Activated CD8-positive, alpha-beta memory T cell treated with anti-CD3 and anti-CD28 coated beads, Interleukin-2, amount 50 U/mL, for 24 hours (primary cell): ENCODE measurements at regions not wholly inside any gene's neighbourhood (a gene's known extent, or its start where the extent isn't known, plus 50 kb on each side); places are given as distances from the start of the nearest gene placed in this dataset.
"Not testable (repeated sequence)": the region's sequence is repeated elsewhere in the genome, so short reads cannot be mapped to it uniquely, and the experiment has no call there.

Experiments
- DNase-seq: peaks from one replicate; pipeline ENCODE4 v3.0.0-alpha.2; 2020; ENCODE audit errors: extremely low read depth

GRCh38 chr5:155616779-155617392, 603.3 kb downstream of the KIF4B start:
- DNase-seq: peak; percentile 2

GRCh38 chr5:155619688-155620087, 606.1 kb downstream of the KIF4B start:
- DNase-seq: no peak

DNA sequence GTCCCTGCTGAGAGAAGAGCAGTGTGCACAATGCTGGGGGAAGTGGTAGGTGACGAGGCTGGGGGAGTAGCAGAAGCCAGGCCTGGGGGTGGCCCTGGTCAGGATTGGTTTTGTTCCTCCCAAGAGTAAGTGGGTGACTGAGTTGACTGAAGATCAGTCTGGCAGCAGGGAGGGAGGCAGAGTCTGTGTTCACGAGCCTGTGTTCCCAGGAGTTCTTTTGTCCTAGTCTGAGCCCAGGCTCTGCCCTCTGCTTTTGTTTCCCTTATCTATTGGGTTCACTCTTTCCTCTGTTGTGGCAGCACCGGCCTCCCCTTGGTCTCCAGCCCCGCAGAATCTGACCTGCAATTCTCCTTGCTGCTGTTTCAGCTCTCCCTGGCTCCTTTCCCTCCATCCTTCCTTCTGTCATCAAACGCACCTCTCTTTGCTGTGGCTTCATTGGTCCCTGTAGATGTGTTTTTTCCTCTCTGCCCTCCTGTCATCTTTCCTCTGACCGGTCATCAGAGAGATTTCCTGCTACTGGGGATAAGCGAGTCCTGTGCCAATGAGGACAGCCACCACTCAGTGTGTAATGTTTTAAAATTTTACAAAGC, 607.4 kb downstream of the KIF4B start:
- no peak for DNase-seq

GRCh38 chr5:155624597-155625241, 611.2 kb downstream of the KIF4B start:
- DNase-seq: no peak

- DNase-seq: no peak
These were observed 611.8 kb downstream of the KIF4B start for GRCh38 chr5:155625315-155625714.

DNA sequence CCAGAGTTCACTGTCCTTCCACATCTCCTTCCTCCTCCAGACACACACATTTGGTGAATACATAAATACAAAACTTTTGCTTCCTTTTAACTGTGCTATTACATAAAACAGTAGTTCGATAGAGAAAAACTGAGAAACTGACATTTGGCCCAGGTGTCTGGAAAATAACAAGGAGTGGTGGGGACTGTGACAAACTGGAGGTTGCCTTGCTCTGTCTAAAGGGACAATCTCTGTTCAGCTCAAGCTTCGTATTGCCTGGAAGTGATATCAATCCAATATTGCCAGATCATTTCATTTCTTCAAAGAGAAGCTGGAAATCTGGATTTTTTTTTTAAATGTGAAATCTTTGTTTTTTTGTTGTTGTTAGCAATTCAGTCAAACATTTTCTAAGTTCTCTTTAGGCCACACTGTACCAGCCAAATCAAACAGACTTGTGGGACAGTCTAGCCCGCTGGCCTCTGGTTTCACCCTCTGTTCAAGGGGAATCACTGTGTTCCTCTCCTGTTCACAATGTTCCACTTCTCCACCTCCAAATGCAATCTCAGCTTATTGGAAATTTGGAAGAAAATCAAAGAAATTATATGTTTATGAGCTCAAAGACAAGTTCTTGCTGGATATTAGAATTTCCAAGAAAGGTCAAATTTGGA, 612.5 kb downstream of the KIF4B start:
- no peak for DNase-seq

GRCh38 chr5:155626592-155626991, 613.0 kb downstream of the KIF4B start:
- DNase-seq: no peak

DNA sequence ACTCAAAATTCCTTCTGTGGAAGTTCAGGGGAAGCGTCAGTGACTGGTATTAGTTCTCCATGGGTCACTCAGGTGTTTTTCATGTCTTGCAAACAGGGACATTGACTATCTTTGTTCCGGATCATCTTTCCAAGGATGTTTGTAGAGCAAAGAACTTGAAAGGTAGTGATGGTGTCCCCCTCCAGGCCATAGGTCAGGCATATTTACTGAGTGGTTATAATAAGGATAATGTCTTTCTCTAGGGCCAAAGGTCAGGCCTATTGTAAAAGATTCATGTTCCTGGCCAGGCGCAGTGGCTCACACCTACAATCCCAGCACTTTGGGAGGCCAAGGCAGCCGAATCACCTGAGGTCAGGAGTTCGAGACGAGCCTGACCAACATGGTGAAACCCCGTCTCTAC, 614.8 kb downstream of the KIF4B start:
- DNase-seq: no peak

- no peak for DNase-seq
These were observed 616.0 kb downstream of the KIF4B start for GRCh38 chr5:155629597-155629996.

DNA sequence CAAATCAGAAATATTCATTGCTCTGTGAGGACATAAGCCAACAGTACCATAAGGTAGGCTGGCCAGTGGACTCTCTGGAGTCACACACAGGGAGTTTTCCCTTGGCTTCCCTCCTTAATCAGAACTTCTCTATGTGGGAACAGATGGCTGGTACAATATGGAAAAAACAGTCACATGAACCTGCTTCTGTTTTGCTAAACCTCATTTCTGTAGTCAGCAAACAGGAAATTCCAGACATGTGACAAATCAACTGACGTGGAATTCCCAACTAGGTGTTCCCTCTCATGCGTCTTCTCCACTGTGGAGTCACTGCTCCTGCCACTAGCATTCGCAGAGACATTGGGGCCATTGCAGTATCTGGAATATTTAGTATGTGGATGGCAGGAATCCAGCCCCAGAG, 617.6 kb downstream of the KIF4B start:
- no peak for DNase-seq

DNA sequence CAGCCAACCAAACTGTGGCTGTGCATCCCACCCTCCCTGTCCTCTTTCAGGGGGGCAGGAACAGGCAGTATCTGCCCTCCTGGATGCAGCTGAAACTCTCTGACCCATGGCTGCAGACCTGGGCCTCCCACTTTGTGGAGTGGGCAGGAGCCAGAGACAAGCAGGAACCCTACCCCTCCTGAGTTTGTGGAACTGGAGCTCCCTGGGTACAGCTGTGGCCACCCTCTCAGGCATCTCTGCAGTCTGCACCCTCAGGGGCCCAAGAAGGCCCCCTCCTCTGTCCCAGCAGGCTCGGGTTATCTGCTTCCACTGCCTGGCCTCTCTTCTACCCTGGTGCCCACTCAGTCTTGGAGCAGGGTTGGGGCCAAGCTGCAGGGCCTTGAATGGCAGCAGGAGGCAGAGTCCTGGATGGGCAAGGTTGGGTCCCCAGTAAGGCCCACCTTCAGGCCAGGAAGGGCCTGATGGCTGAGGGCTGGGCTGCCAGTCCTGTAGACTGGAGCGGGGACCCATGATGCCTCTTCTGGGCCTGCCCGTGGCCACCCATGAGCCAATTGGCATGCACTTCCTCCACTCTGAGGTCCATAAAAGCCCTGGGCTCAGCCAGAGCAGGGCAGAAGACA, 619.9 kb downstream of the KIF4B start:
- no peak for DNase-seq

GRCh38 chr5:155649666-155650065, 636.1 kb downstream of the KIF4B start:
- DNase-seq: no peak

DNA sequence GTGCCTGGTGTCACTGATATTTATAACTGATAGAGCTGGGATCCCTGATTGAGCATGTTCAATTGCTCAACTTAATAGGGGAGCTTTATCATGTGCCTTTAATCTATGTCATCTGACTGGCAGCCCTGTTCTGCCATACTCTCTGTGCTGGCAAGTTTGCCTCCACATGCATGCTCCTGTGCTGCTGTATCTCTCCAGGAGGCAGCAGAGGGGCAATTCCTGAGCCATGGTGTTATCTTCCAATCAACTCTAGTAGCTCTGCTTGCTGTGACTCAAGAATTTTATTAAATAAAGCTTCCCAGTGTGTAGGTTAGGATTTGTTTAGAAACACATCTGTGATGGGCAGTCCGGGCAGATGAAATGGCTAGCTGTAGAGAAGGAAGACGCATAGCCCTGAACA, 642.0 kb downstream of the KIF4B start:
- no peak for DNase-seq

DNA sequence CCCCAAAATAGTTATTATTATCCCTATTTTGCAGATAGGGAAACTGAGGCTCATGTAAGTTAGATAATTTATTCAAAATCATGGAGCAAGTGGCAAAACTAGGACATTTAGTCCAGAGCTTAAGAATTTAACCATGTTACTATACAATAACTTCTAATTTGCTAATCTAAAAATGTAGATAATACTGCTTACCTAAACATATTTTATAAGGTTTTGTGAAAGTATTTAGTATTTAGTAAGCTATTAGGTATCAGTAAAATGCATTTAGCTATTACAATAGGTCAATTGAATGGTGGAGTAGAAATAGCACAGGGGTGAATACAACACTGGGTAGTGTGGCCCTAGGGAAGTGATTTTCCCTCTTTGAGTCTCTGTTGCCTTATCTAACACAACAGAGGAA, 648.3 kb downstream of the KIF4B start:
- DNase-seq: no peak

DNA sequence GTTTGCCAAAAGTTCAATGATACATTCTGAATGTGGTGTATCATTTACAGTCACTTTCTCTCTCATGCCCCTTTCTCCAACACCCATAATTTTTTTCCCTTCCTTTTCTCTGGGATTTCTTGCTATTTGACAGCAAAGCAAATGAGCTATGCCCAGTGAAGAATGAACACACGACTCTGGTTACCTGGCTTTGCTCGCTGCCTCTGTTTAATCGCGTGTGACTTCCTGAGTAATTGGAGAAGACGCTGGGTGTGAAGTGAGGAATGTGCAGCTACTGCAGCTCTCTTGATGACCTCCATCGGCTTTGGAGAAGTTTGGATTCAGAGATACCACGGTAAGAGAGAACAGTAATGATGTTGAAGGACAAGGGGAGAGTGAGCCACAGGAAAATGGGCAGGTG, 651.8 kb downstream of the KIF4B start:
- no peak for DNase-seq

- not testable (repeated sequence) for DNase-seq
These were observed 655.0 kb upstream of the SGCD start for GRCh38 chr5:155672001-155672400.

GRCh38 chr5:155676967-155677366, 650.0 kb upstream of the SGCD start:
- DNase-seq: no peak

- no peak for DNase-seq
These were observed 648.6 kb upstream of the SGCD start for GRCh38 chr5:155678371-155678770.

- DNase-seq: no peak
These were observed 647.4 kb upstream of the SGCD start for GRCh38 chr5:155679530-155679929.

DNA sequence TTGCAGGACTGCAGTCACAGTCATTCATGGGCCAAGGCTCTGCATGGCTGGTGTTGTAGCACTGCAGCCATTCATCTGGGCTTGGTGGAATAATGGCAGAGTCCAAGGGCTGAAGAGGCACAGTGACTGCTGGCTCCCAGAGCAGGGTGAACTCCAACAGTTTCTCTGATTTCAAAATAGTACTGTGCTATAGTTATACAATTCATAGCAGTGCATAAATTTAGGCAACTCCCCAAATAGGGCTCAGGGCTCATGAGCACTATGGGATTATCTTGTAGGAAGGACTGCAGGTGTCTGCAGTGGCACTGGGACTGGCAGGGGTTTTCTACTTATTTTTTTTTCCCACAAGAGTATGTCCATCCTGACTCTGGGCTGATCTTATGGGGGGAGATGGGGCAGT, 642.5 kb upstream of the SGCD start:
- DNase-seq: no peak

DNA sequence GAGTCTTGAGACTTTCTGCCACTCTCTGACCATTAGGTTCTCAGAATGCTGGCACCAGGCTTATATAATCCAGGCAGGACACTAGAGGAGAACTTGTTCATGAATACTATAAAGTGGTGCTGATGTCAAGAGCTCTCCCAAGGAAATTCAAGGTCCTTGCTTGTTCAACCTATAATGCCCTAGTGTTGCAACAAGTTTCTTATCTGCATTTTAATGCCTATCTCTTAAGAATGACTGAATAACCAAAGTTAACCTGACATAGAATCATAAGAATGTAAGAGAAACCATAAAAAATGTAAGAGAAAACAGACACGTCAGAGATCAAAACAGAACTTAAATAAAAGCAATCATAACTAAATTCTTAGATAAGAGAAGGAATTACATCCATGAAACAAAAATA, 640.8 kb upstream of the SGCD start:
- DNase-seq: no peak

GRCh38 chr5:155689406-155689805, 637.6 kb upstream of the SGCD start:
- DNase-seq: no peak

- DNase-seq: no peak
These were observed 630.6 kb upstream of the SGCD start for GRCh38 chr5:155696362-155696761.
